A673 (cell line): ENCODE measurements at regions not wholly inside any gene's neighbourhood (a gene's known extent, or its start where the extent isn't known, plus 50 kb on each side); places are given as distances from the start of the nearest gene placed in this dataset.

ENCODE experiments used
- EZH2 ChIP-seq: fragments of 200-600 bp; sonication (generic); IDR thresholded peaks from 2 replicates; pipeline ENCODE4 v1.6.1; 2017; ENCODE audit warnings: borderline replicate concordance, low read depth, mild to moderate bottlenecking, mixed read lengths, antibody characterized with exemption, low read length; ENCODE audit not compliant: poor library complexity, severe bottlenecking
- TF ChIP-seq, protein P1 (sequence below): fragments of 300-800, 200-600 bp; sonication (generic); conservative IDR thresholded peaks from 2 replicates; pipeline ENCODE4 v1.5.1; 2017; ENCODE audit warnings: low read depth, mild to moderate bottlenecking, antibody characterized with exemption, low read length, moderate library complexity, mixed read lengths

DNA sequence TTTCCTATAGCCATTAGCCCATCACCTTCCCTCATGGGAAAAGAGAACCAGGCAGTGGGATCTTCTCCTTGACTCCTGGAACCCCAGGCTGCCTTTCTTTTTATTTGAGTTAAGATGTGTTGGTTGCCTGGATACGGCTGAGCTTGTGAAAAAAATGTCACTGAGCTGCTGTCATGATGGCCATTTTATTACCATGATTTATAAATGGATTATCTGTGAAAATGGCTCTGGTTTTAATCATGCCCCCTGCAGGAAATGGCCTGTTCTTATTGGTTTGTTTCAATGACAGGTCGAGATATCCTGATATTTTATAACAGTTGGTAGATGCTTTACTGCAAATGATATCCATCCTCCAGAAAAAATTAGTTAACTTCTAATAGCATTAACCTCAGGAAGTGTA is 640.4 kb downstream of the CDH11 start:
- TF ChIP-seq, protein P1, sequence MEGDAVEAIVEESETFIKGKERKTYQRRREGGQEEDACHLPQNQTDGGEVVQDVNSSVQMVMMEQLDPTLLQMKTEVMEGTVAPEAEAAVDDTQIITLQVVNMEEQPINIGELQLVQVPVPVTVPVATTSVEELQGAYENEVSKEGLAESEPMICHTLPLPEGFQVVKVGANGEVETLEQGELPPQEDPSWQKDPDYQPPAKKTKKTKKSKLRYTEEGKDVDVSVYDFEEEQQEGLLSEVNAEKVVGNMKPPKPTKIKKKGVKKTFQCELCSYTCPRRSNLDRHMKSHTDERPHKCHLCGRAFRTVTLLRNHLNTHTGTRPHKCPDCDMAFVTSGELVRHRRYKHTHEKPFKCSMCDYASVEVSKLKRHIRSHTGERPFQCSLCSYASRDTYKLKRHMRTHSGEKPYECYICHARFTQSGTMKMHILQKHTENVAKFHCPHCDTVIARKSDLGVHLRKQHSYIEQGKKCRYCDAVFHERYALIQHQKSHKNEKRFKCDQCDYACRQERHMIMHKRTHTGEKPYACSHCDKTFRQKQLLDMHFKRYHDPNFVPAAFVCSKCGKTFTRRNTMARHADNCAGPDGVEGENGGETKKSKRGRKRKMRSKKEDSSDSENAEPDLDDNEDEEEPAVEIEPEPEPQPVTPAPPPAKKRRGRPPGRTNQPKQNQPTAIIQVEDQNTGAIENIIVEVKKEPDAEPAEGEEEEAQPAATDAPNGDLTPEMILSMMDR = no peak
- no peak for TF ChIP-seq EZH2
